ENCODE measurements at regions not wholly inside any gene's neighbourhood (a gene's known extent, or its start where the extent isn't known, plus 50 kb on each side); places are given as distances from the start of the nearest gene placed in this dataset.
"Not testable (repeated sequence)": the region's sequence is repeated elsewhere in the genome, so short reads cannot be mapped to it uniquely, and the experiment has no call there.

DNA sequence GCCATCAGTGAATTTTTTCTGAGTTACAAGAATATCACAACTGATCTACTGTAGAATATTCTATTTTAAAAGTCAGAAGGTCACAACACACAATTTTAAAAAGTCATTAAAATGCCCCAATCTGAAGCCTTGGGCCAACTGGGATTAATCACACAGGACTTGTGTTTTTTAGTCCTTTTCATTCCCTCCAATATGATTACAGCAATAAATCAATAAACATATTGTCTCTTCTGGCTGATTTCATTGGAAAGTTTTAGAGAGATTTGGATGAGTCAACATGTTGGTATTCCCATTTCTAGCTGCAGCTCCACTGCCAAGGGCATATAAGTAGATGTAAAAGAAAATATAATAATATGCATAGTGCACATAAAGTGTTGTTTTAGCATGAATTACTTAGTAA lies 85.8 kb downstream of the NIBAN1 start:
- peak; percentile 36 for DNase-seq (ENCODE audit: low read depth)

DNA sequence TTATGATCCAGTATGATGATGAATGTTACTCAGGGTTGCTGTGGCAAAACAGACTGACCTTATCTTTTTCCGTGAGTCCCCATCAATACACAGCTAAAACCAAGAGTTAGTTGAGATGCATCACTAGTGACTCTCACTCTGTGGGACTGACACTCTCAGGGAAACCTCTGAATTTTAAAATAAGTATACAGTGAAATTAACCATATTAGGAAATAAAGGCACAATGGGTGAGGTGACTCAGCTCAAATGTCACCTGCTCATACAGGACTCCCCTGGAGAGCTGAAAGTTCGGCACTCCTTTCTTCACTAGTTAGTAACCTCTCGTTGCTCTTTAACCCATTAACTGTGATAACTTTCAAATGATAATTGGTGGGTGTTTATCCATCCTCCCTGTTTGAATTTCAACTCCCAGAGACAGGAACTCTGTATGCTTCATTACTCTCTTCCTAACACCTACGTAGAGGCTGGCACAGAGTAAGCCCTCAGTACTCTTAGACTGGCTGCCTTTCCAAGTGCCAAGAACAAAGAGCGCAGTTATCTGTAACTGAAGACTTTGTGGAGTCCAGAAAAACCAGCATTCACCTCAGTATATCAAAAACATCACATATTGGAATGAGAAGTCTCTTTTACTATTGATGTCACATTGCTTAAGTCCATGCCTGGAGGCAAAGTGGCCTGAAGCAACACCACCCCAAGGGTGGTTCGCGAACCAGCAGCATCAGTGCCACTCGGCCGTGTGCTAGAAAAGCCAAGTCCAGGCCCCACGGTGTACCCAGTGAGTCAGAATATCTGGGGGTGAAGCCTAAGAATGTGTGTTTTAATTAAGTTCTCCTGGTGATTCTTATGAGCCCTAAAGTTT lies 91.1 kb downstream of the NIBAN1 start:
- no peak for DNase-seq (ENCODE audit: low read depth)

DNA sequence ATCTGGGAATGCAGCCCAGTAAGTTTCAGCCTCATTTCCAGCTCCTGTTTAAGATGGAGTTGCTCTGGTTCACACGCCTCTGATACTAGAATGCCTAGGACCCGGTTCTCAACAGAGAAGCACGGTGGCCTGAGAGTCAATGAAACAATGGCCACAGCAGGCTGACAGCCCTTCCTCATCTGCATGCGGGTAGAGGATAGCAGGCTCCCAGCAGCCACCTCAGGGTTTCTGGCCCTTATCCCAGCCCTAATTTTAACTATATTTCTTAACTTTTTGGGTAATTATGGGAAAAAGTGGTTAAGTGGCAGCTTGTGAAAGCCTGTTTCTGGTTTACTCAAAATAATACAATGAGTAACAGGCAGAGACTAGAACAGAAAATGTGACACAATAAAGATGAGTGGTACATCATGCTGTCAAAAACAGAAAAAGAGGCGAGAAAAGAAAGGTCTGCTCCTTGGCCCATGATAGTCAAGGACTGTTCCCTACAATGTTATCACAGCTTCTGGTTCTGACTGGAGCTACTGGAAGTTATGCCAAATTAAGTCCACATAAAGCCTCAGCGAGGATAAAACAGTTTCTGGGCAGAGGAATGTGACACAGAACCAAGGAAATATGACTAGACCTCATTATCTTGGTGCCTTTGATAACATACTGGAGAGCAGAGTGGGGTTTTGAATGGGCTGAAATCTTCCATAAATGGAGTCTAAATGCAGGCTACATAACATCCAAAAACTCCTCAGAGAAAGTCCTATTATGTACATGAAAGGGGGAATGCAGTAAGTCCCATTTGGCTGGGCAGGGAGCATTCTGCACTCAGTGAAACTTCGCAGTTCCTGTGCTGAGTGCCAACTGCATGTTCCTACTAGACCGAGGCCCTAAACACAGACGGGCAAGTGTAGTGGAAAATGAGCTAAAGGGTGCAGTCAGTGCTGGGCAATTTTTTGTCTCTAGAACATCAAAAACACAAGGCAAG lies 92.1 kb downstream of the NIBAN1 start:
- DNase-seq (ENCODE audit: low read depth): peak; percentile 35

DNA sequence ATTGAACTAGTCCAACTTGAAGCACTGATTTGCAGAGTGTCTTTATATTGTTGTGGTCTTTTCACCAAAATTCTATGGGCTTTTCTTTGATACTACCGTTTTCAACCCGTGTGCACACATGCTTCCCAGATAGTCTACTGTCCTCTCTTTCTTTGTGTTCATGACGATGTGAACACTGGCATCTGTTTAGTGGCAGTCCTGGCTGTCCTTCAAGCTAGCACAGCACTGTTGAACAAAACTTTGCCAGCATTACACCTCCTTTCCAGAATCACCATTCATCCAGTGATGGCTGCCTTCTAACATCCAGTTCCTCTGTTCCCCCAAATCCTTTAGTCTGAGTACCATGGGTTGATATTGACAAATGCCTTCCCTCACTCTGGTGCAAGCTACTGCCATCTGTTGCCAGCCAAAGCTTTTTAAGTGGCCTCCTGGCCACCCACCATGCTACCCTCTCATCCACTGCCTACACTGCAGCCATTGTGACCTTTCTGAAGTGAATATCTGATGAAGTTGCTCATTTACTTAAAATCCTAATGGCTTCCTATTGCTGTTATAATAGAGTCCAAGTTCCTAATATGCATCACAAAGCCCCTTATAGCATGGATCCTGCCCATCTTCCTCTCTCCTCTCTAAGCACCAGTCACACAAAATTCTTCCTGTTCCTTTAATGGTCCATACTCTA lies 94.3 kb downstream of the NIBAN1 start:
- DNase-seq (ENCODE audit: low read depth): no peak

DNA sequence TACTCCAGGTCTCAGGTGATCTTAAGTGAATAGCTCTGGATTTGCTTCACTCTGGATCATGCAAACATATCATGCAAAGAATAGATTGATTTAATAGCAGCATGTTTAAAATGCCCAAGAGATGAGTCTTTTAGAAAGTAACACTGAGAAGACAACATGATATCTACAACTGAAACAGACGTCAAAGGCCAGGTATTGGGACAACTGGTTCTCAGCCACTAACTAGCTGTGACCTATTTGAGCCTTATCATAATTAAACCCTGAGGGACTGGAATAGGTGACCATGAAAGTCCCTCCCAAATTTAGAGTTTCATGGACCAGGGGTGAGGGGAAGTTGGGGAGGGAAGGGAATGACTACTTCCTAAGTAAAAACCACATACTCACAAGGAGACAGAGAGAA lies 95.7 kb downstream of the NIBAN1 start:
- DNase-seq (ENCODE audit: low read depth): no peak

DNA sequence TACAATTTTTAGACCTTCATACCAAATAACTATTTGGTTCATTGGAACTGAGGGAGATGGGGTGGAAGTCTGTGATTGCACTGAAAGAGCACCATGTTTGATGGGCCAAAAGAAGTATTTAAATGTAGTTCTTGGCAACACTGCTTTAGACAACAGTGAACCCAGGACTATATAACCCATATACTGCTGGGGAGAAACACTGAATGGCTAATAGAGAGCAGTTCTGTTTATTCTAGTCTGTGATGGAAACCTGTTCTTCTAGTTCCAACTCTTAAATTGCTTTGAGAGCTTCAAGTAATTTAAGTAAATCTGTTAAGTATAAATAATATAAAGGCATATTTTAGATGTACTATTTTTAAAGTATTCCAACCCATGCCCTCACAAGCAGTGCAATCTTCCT lies 96.3 kb downstream of the NIBAN1 start:
- no peak for DNase-seq (ENCODE audit: low read depth)

DNA sequence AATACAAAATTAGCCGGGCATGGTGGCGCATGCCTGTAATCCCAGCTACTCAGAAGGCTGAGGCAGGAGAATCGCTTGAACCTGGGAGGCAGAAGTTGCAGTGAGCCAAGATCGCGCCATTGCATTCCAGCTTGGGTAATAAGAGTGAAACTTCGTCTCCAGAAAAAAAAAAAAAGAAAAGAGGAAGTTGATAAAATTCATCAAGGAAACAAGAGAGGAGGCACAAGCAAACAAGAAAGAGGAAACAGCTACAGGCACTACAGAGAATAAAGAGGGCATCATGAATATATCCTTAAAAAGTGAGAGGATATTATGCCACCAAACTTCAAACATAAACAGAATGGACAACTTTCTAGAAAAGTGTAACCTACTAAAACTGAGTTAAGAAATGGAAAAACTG lies 98.3 kb downstream of the NIBAN1 start:
- DNase-seq (ENCODE audit: low read depth): not testable (repeated sequence)

DNA sequence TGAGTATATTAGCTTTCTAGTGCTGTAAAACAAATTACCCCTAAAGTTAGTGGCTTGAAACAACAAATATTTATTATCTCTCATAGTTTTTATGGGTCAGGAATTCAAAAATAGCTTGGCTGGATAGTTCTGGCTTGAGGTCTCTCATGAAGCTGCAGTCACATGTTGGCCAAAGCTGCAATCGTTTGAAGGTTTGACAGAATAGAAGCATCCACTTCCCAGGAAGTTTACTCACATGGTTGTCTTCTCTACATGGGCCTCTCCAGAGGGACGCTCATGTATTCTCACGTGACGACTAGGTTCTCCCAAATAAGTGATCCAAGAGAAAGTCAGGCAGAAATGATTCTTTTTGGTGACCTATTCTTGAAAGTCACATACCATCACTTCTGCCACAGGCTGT lies 99.1 kb downstream of the NIBAN1 start:
- DNase-seq (ENCODE audit: low read depth): no peak

DNA sequence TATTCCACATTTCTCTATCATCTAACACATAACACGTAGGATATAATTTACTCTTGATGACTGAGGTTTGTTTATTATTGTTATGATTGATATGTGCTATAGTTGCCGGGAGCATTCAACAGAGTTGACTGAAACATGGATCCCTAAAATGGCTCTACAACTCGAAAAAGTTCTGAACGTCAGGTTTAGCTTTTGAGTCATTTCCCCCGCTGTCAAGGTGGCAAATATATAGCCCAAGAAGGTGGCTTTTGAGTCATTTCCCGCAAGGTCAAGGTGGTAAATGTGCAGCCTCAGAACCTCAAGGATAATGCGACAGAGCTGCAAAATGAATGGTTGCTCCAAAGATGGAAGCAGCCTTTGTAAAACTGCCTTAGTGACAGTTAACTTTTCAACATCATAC lies 104.0 kb downstream of the NIBAN1 start:
- no peak for DNase-seq (ENCODE audit: low read depth)

DNA sequence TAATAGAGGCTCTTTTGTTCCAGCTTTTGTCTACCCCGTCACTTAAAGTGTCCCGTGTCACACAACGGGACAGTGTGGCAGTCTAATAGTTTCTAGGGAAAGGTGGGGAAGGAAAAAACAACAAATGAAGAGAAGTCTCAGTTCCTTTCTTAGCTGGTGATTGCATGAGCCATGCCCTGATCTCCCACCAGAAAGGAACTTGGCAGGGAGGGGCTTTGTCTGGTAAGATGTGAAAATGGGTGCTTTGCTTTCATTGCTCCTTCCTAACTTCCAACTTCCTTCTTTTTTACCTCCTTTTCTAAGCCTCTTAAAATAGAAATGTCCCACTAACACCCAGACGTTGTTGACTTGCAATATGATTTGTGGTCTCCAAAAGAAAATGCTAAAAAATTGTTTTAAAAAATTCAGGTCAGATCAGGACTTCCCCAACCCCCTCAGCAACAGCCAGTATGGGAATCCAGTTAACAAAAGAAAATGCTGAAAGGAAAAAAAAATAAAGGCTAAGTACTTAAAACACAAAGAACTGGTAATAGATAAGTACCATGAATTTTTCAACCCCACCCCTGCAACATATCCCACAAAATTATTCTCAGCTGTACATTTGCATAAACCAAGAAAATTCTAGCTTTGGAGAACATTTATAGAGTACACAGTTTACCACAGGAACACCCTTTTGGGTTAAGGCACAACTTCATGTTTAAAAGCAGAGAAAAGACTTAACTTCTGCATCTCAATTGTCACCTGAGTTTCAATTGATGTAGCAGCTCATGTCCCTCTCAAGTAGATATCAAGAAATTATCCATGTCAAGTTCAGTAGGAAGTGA lies 106.2 kb downstream of the NIBAN1 start:
- no peak for DNase-seq (ENCODE audit: low read depth)

DNA sequence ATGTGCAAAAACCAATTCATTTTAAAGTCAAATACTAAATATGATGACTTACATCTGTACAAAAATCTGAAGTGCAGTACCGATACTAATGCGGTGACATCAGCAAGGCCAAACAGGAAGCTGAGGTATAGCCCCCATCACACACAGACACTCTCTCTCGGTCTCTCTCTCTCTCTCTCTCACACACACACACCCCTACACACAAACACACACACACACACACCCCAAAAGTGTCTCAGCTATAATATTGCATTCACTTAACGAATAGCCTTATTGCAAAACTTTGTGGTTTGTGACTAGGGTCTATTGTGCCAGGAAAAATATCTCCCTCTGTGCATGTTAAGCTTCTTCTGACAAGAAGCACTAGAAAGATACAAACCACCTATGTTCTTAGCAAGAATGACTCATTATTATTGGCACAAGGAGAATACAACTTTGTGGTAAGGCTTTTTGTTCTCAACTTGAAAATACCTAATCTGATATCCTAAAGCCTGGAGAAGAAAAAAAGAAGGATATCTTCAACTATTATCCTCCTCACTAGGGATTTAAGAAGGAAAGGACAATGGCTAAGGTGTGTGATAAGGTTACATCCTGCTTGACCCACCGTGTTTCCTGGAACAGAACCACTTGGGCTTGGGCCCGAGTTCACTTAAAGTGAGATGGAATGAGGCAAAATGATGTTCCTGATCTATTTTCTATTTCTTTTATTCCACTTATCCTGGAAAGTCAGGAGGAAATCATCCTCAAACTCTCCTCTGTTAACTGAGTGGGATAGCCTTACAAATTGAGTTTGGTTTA lies 107.1 kb downstream of the NIBAN1 start:
- peak; percentile 88 for DNase-seq (ENCODE audit: low read depth)

DNA sequence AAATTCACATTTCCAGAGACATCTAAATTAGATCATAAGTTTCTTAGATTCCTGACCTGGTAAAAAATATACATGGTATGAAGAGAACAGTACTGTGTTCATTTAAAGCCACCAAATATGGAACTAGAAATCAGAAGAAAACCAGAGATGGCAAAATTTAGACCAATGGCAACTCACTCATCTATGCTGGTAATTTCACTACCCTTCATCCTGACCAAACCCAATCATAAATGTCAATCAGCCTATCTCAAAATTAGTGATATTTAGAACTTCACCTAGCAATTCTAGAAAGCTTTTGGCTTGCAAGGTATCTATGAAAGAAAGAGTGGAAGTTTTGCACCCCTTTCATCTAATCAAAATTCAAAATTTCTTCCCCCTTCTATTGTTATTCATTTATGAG lies 107.7 kb downstream of the NIBAN1 start:
- DNase-seq (ENCODE audit: low read depth): no peak

DNA sequence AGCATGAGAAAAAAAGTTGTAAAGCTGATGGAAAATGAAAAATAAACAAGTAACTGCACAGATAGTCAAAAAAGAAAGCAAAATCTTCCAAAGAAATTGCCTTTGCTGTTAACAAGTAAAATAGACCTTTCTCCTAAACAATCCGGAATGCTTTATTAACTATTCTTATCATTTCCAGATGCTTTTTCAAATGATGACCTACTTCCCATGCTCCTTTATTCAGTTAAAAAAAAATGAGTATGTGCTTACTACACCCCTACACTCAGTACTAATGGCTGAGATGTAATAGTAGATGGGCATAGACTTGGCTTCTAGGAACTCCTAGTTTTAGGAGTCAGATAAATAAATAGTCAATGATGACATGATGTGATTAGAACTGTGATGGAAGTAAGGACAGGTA lies 108.5 kb downstream of the NIBAN1 start:
- no peak for DNase-seq (ENCODE audit: low read depth)

DNA sequence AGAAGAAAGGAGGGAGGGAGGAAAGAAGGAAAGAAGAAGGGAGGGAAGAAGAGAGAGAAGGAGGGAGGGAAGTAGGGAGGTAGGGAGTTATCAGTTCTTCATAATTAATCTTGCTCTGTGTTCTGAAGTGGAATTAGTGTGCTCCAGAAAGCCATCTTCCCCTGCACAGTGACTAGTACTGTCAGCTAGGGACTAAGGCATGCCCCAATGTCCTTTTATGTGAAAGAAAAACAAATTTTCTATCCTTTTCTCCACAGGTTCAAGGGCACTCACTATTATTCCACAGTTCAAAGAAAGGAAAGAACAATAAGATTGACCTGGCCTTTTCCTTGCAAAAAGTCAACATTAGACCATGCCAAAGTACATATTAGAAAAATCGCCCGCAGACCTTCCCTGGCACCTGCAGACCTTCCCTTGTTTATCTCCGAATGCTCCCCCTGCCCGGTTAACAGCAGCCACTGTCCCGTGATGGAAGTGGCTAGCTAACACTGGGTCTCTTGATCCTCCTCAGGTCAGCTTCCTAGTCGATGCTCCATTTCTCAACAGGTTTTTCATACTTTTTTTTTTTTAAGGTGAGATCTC lies 107.2 kb upstream of the EDEM3 start:
- DNase-seq (ENCODE audit: low read depth): no peak

DNA sequence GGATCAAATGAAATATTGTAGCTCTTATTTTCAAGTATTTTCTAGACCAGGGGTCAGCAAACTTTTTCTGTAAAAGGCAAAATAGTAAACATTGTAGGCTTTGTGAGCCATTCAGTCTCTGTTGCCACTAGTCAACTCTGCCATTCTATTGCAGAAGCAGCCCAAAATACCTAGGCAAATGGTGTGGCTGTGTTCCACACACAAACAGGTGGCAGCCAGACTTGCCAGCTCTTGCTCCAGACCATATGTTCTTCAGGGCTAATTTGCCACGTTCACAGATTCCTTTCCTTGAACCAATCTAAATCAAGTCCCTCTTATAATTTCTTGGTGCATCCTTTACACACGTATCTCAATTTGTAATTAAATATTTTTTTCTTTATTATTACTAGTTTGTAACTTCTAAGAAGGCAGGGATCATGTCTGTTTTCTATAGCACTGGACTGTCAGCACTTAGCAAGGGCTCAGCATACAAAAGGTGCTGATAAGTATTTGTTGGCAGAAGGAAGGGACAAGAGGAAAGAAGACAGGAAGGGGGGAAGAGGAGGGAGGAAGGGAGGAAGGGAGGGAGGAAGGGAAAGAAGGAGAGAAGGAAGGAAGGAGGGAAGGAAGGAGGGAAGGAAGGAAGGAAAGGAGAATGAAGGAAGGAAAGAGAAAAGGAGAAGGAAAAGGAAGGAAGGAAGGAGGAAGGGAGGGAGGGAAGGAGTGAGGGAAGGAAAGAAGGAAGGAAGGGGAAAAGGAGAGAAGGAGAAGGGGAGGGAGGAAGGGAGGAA lies 106.5 kb upstream of the EDEM3 start:
- DNase-seq (ENCODE audit: low read depth): no peak

DNA sequence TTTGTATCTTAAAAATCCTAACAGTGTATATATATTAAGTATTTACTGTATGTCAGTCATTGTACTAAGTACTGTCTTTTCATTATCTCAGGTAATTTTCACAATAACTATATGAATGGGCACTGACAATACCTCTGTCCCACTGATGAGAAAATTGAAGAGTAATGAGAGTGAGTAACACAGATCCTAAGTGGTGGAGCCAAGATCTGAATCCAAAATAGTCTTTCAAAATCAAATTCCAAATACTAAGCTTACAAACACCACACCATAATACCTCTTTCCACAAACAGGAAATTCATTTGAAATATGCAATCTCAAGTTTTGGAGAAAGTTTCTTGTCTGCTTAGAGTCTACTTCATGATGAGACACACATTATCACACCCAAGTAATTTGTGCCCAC lies 105.9 kb upstream of the EDEM3 start:
- no peak for DNase-seq (ENCODE audit: low read depth)

DNA sequence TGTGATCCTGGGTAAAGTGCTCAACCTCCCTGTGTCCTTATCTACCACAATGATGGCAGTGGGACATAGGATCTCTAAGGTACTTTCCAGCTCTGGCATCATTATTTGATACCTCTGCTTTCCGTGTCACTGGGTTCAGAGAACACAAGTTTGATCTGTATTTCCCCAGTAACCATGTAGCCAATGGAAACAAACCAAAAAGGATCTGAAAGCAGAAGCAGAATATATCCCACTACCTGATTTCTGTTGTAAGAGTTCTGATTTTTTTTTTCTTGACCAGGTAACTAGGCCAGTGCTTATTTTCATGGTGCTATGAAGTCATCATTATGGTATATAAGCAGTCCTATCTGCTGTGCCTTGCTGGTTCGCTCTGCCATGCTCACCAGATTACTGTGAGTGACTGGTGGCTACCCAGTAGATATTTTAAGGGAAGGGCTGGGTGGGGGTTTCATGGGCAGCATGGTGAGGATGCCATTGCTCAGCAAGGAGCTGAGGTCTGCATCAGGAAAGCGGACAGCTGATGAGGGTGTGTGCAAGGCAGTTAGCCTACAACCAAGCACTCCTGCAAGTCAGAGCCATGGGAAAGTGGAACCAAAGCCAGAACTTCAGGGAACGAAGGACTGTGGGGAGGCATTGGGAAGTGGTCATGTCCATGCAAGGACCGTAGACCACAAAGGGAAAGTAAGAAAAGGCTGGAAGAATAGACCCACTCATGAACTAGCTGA lies 104.9 kb upstream of the EDEM3 start:
- no peak for DNase-seq (ENCODE audit: low read depth)

DNA sequence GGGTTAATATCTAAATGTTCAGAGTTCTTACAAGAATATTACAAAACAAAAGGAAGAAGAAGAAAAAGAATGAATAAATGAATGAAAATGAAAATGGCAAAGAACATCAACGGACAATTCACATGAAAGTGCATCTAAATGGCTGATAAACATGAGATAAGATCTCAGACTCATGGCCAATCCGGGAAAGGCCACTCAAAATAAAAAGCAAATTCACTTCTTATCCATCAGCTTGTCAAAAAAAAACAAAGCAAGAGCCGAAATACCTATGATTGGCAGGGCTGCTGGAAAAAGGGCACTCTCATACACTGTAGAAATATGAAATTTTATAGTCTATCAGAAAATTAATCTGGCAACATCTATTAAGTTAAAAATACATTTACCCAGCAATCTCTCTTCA lies 103.6 kb upstream of the EDEM3 start:
- no peak for DNase-seq (ENCODE audit: low read depth)
